ENCODE measurements at regions not wholly inside any gene's neighbourhood (a gene's known extent, or its start where the extent isn't known, plus 50 kb on each side); places are given as distances from the start of the nearest gene placed in this dataset.

DNA sequence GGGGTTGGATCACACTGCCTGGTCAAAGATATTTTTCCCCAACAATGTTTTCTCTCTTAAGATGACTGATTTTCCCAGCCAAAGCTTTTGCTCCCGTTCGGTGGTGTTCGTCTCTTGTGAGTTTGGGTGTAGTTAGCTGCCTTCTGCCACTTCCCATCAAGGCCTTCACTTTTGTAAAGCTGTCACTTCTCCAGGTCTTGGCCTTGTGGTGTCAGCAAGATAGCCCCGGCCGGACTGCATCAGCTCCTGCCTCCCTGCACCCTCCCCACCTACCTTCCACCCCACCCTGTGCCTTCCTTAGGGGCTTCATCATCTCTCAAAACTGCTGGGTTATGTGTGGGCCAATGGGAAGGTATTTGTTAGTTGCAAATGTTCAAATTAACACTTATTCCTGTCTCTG, 228.9 kb downstream of the BCL11A start:
- H3K23me2 ChIP-seq (ENCODE audit: low read depth, low read length): no peaks in the 10 kb centered on the region
- no peaks in the 10 kb centered on the region for H3K9me3 ChIP-seq (ENCODE audit: insufficient read depth in 2 of 2, low read depth in 1 of 2, low read length in 1 of 2)
- H2AFZ ChIP-seq (ENCODE audit: low read length): no peak overlapping the region
- no peak overlapping the region for H3K4ac ChIP-seq (replicated peaks; ENCODE audit: insufficient read length, low read depth, low read length)
- no peak overlapping the region for H3K18ac ChIP-seq (ENCODE audit: extremely low read depth, low read length)
- H3K56ac ChIP-seq (replicated peaks; ENCODE audit: insufficient read length, low read depth, low read length): no peak overlapping the region
- no peak overlapping the region for H4K91ac ChIP-seq (replicated peaks; ENCODE audit: insufficient read length, low read length)
- no peak overlapping the region for H2BK20ac ChIP-seq (ENCODE audit: low read length)
- no peak overlapping the region for H3K27ac ChIP-seq (ENCODE audit: low read depth, low read length)
- no peaks in the 10 kb centered on the region for H3K27me3 ChIP-seq (replicated peaks in 1 of 4; ENCODE audit: control insufficient read depth in 3 of 4, extremely low read depth in 1 of 4, insufficient read depth in 3 of 4, low read length in 3 of 4)
- no peak overlapping the region for H2BK5ac ChIP-seq (ENCODE audit: low read depth, low read length)
- no peaks in the 10 kb centered on the region for H3K79me2 ChIP-seq (ENCODE audit: control insufficient read depth in 1 of 2, insufficient read depth in 2 of 2, low read length in 2 of 2)
- H4K20me1 ChIP-seq (replicated peaks in 1 of 2; ENCODE audit: control insufficient read depth in 1 of 2, insufficient read depth in 2 of 2, low read length in 2 of 2): no peaks in the 10 kb centered on the region
- ChIA-PET CTCF (ENCODE audit: partially characterized antibody) (interaction anchor here (0.9 to 2.2 kb wide), 3 partner anchors 30 to 121 kb away, joined by 3 to 8 read pairs (median 5); no protein-coding TSS in a partner anchor), POLR2A (ENCODE audit: partially characterized antibody) (no interaction called here)
- H4K5ac ChIP-seq (ENCODE audit: insufficient read length, low read depth, low read length): no peak overlapping the region
- no peak overlapping the region for H3K4me2 ChIP-seq (ENCODE audit: insufficient read depth in 1 of 2, low read depth in 2 of 2, low read length in 2 of 2)
- H3K23ac ChIP-seq (ENCODE audit: insufficient read length): no peak overlapping the region
- H3K14ac ChIP-seq (ENCODE audit: insufficient read length): no peak overlapping the region
- no peak overlapping the region for H3K4me3 ChIP-seq (ENCODE audit: extremely low read depth in 1 of 4, insufficient read depth in 2 of 4, low read depth in 3 of 4, low read length in 4 of 4)
- H3K4me1 ChIP-seq (replicated peaks in 1 of 4; ENCODE audit: control insufficient read depth in 3 of 4, insufficient read depth in 4 of 4, low read length in 3 of 4): no peaks in the 10 kb centered on the region
- no peak overlapping the region for H2BK15ac ChIP-seq (ENCODE audit: low read length)
- H4K8ac ChIP-seq (ENCODE audit: extremely low read depth, insufficient read depth, low read length): no peak overlapping the region
- FAIRE-seq (no peak), DNase-seq (ENCODE audit: low read depth in 1 of 2, low spot score in 2 of 2) (no peak)
- 89% methylated on average over 5 of the region's 5 CpGs; no CpG with 5 or more reads in 1 of the 2 experiments for WGBS, 2 experiments (ENCODE audit: extremely low coverage in 1 of 2, insufficient coverage in 1 of 2, insufficient read length in 1 of 2, insufficient replicate concordance in 2 of 2, low coverage in 1 of 2, low lambda C conversion rate in 2 of 2, missing lambda C conversion rate in 1 of 2)
- H2AK5ac ChIP-seq (ENCODE audit: low read depth, low read length): no peak overlapping the region
- H3K36me3 ChIP-seq (ENCODE audit: control insufficient read depth in 2 of 4, insufficient read depth in 4 of 4, low read length in 3 of 4): no peaks in the 10 kb centered on the region
- no peaks in the 10 kb centered on the region for H3K79me1 ChIP-seq (ENCODE audit: low read depth, low read length)
- no peak overlapping the region for H2BK120ac ChIP-seq (replicated peaks; ENCODE audit: low read depth, low read length)
- H2BK12ac ChIP-seq (ENCODE audit: low read depth, low read length): no peak overlapping the region
- H3K9ac ChIP-seq (replicated peaks in 1 of 4; ENCODE audit: extremely low read depth in 1 of 4, low read depth in 3 of 4, low read length in 3 of 4): no peak overlapping the region
- TF ChIP-seq FOSL1 (IDR thresholded peaks at IDR 0.05; ENCODE audit: insufficient read depth, low read depth, low read length) (no peak), NANOG (IDR thresholded peaks at IDR 0.05; ENCODE audit: insufficient read depth, low read depth, low read length, poor library complexity, severe bottlenecking) (no peak), CBX8 (IDR thresholded peaks at IDR 0.05; ENCODE audit: borderline replicate concordance, low read depth, low read length) (no peak), KDM4A (IDR thresholded peaks at IDR 0.05; ENCODE audit: low read depth, low read length, severe bottlenecking) (no peak), EP300 (IDR thresholded peaks at IDR 0.05; ENCODE audit: borderline replicate concordance in 1 of 2, low read depth in 2 of 2, low read length in 2 of 2) (no peak), BACH1 (IDR thresholded peaks at IDR 0.05; ENCODE audit: low read length) (no peak), POLR2AphosphoS5 (IDR thresholded peaks at IDR 0.05; ENCODE audit: low read depth, low read length) (no peak), JUN (IDR thresholded peaks at IDR 0.05; ENCODE audit: low read depth, low read length) (no peak), CREB1 (IDR thresholded peaks at IDR 0.05) (no peak), GTF2F1 (IDR thresholded peaks at IDR 0.05; ENCODE audit: borderline replicate concordance, low read depth, low read length) (no peak), NRF1 (IDR thresholded peaks at IDR 0.05; ENCODE audit: low read depth, low read length) (no peak)
- TF ChIP-seq, protein P1, sequence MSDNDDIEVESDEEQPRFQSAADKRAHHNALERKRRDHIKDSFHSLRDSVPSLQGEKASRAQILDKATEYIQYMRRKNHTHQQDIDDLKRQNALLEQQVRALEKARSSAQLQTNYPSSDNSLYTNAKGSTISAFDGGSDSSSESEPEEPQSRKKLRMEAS (IDR thresholded peaks at IDR 0.05): no peak
